OCI-LY1 (cell line): ENCODE measurements at regions not wholly inside any gene's neighbourhood (a gene's known extent, or its start where the extent isn't known, plus 50 kb on each side); places are given as distances from the start of the nearest gene placed in this dataset.

ENCODE experiments used
- H2AFZ ChIP-seq: fragments of 200-600 bp; sonication (generic), shearing (Covaris generic); 2 replicates; pipeline ENCODE4 v1.6.0; 2014; ENCODE audit warnings: antibody characterized with exemption, mild to moderate bottlenecking, low read length
- H3F3A ChIP-seq: fragments of 200-600 bp; sonication (generic), shearing (Covaris generic); 2 replicates; pipeline ENCODE4 v1.6.0; 2014; ENCODE audit warnings: mild to moderate bottlenecking, antibody characterized with exemption, low read length, moderate library complexity; ENCODE audit not compliant: insufficient read depth
- H3K27ac ChIP-seq: fragments of 200-600 bp; sonication (generic); 2 replicates; pipeline ENCODE4 v1.5.1; 2014; ENCODE audit warnings: low read length, mixed run types, mild to moderate bottlenecking, low read depth; ENCODE audit not compliant: poor library complexity, severe bottlenecking
- H3K27me3 ChIP-seq: fragments of 200-600 bp; sonication (generic); 2 replicates; pipeline ENCODE4 v1.6.0; 2014; ENCODE audit warnings: antibody characterized with exemption, mild to moderate bottlenecking, low read length, moderate library complexity; ENCODE audit not compliant: insufficient read depth
- H3K36me3 ChIP-seq: fragments of 200-600 bp; sonication (generic); 2 replicates; pipeline ENCODE4 v1.6.1; 2014; ENCODE audit warnings: mild to moderate bottlenecking, antibody characterized with exemption, low read length, moderate library complexity, mixed read lengths; ENCODE audit not compliant: insufficient read depth
- H3K4me1 ChIP-seq: fragments of 200-600 bp; sonication (generic); 2 replicates; pipeline ENCODE4 v1.5.1; 2014; ENCODE audit warnings: mild to moderate bottlenecking, low read length, moderate library complexity; ENCODE audit not compliant: insufficient read depth, severe bottlenecking
- H3K4me2 ChIP-seq: fragments of 200-600 bp; sonication (generic), shearing (Covaris generic); 2 replicates; pipeline ENCODE4 v1.6.1; 2014; ENCODE audit warnings: low read length
- H3K4me3 ChIP-seq: fragments of 200-600 bp; sonication (generic); 2 replicates; pipeline ENCODE4 v1.5.1; 2014; ENCODE audit warnings: low read length, low read depth, mild to moderate bottlenecking, mixed read lengths; ENCODE audit not compliant: poor library complexity, severe bottlenecking
- H3K79me2 ChIP-seq: fragments of 200-600 bp; shearing (Covaris generic); 2 replicates; pipeline ENCODE4 v1.6.1; 2016; ENCODE audit warnings: mixed run types, low read length, mixed read lengths; ENCODE audit not compliant: insufficient read depth
- H3K9ac ChIP-seq: fragments of 200-600 bp; sonication (generic), shearing (Covaris generic); 2 replicates; pipeline ENCODE4 v1.6.1; 2014; ENCODE audit warnings: mild to moderate bottlenecking, low read length, mixed read lengths
- H3K9me2 ChIP-seq: fragments of 200-600 bp; sonication (generic), shearing (Covaris generic); 2 replicates; pipeline ENCODE4 v1.6.1; 2014; ENCODE audit warnings: low read depth, mild to moderate bottlenecking, low read length, mixed read lengths
- H3K9me3 ChIP-seq: fragments of 200-600 bp; shearing (Covaris generic); 2 replicates; pipeline ENCODE4 v1.6.1; 2014; ENCODE audit warnings: low read length, mixed read lengths
- H4K20me1 ChIP-seq: fragments of 200-600 bp; sonication (generic), shearing (Covaris generic); 2 replicates; pipeline ENCODE4 v1.6.0; 2016; ENCODE audit warnings: mild to moderate bottlenecking, low read length; ENCODE audit not compliant: insufficient read depth
- EZH2 ChIP-seq: fragments of 200-600 bp; sonication (generic), shearing (Covaris generic); IDR thresholded peaks from 2 replicates; pipeline ENCODE4 v1.8.0; 2017; ENCODE audit warnings: borderline replicate concordance, mixed run types, mild to moderate bottlenecking, antibody characterized with exemption, low read length, moderate library complexity, mixed read lengths
- TF ChIP-seq, protein P1 (sequence below): fragments of 200-600 bp; sonication (generic), shearing (Covaris generic); IDR thresholded peaks from 2 replicates; pipeline ENCODE4 v1.5.1; 2017; ENCODE audit warnings: mild to moderate bottlenecking, antibody characterized with exemption, low read length, moderate library complexity, mixed read lengths

DNA sequence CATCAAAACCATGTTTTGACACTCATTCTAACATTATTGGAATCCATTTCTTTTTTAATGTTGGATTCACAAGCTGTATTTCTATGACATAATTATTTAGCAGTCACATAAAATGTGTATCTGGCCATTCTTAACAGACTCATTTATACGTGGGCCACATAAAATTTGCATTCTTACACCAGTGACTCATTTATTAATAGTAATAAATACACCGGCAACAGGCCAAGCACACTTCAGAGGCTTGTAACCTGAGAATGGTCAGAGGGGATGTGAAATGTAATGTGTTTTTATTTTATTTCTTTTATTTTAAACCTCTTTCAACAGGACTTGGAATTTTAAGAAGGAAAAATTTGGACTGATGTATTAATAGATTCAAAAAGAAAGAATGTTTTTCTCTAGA is 384.9 kb upstream of the RARB start:
- Histone ChIP-seq H3K4me1 (no peaks in the 10 kb centered on the region), H3K9ac (no peak overlapping the region), H3K27ac (no peak overlapping the region), H3K4me3 (no peak overlapping the region), H3K79me2 (no peaks in the 10 kb centered on the region), H2AFZ (no peak overlapping the region), H4K20me1 (no peaks in the 10 kb centered on the region), H3K4me2 (no peak overlapping the region), H3K27me3 (no peaks in the 10 kb centered on the region), H3F3A (no peaks in the 10 kb centered on the region), H3K9me3 (no peaks in the 10 kb centered on the region), H3K36me3 (no peaks in the 10 kb centered on the region), H3K9me2 (no peaks in the 10 kb centered on the region)
- TF ChIP-seq, protein P1, sequence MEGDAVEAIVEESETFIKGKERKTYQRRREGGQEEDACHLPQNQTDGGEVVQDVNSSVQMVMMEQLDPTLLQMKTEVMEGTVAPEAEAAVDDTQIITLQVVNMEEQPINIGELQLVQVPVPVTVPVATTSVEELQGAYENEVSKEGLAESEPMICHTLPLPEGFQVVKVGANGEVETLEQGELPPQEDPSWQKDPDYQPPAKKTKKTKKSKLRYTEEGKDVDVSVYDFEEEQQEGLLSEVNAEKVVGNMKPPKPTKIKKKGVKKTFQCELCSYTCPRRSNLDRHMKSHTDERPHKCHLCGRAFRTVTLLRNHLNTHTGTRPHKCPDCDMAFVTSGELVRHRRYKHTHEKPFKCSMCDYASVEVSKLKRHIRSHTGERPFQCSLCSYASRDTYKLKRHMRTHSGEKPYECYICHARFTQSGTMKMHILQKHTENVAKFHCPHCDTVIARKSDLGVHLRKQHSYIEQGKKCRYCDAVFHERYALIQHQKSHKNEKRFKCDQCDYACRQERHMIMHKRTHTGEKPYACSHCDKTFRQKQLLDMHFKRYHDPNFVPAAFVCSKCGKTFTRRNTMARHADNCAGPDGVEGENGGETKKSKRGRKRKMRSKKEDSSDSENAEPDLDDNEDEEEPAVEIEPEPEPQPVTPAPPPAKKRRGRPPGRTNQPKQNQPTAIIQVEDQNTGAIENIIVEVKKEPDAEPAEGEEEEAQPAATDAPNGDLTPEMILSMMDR: no peak

DNA sequence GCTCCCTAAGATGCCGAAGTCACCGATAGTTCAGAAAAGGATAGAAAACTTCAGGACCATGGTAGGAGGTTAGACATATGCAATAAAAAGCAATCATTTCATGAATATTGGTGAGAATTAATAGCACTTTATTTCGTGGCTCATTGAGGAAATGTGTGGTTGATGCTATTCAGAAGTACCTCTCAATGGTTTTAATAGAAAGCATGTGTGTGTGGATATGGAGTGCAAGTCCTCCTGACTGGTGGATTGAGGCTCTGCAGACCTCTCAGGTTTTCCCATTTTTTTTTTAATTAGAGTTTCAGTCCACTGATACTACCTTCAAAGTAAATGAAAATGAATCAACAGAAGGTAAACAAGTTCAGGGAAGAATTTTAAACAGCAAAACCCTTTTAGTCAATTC is 384.3 kb upstream of the RARB start:
- Histone ChIP-seq H3F3A (no peaks in the 10 kb centered on the region), H4K20me1 (no peaks in the 10 kb centered on the region), H3K4me3 (no peak overlapping the region), H3K4me1 (no peaks in the 10 kb centered on the region), H3K36me3 (no peaks in the 10 kb centered on the region), H3K9me3 (no peaks in the 10 kb centered on the region), H3K9ac (no peak overlapping the region), H3K79me2 (no peaks in the 10 kb centered on the region), H3K4me2 (no peak overlapping the region), H3K9me2 (no peaks in the 10 kb centered on the region), H2AFZ (no peak overlapping the region), H3K27me3 (no peaks in the 10 kb centered on the region), H3K27ac (no peak overlapping the region)
- TF ChIP-seq, protein P1: no peak
- TF ChIP-seq EZH2: no peak

DNA sequence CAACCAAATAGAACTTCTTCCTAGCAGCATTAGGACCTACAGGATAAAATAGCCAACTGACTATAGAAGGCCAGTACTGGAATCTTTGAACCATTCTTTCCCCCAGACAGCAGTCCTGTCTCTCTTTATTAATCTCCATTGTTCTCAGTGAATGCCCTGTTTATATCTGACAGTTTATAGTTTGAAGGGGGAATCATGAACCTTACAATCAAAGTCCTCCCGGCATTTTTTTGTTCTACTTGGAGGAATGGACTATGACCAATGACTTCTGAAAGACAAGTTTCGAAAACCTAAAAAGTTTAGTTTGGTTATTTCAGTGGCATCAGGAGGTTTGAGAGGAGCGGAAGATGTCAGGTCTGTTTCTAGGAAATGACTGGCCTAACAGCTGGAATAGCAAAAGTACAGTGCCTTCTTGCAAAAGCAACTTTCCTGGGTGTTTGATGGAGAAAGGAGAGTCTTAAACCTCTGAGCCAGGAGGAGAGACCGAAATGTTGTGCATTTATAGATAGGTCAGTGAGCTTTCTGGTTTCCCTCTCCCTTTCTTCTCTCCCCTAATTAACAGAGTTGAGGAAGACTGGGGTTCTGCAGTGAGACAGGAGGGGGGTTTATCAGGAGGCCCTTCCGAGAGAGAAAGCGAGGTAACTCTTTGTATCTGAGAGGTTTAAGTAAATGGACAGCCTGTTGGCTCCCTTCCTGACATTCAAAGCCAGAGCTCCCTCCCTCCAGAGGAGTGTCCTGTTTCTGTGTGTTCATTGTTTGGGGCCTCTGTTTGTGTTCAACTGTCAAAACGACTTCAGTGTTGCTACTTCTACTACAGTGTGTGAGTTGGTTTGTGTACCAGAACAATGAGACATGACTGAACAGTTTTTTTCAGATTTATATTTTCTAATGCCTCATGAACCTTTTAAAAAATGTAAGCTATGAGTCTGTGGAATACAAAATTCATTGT is 383.0 kb upstream of the RARB start:
- H3K4me1 ChIP-seq: no peaks in the 10 kb centered on the region
- no peaks in the 10 kb centered on the region for H3K27me3 ChIP-seq
- H3K4me2 ChIP-seq: no peak overlapping the region
- no peak overlapping the region for H2AFZ ChIP-seq
- H3K9ac ChIP-seq: no peak overlapping the region
- H3K4me3 ChIP-seq: no peak overlapping the region
- H3K79me2 ChIP-seq: no peaks in the 10 kb centered on the region
- no peaks in the 10 kb centered on the region for H3F3A ChIP-seq
- H4K20me1 ChIP-seq: no peaks in the 10 kb centered on the region
- H3K9me3 ChIP-seq: no peaks in the 10 kb centered on the region
- H3K9me2 ChIP-seq: no peaks in the 10 kb centered on the region
- H3K36me3 ChIP-seq: no peaks in the 10 kb centered on the region
- H3K27ac ChIP-seq: no peak overlapping the region
- no peak for TF ChIP-seq EZH2
- TF ChIP-seq, protein P1: no peak
